Stimulated activated CD8-positive, alpha-beta memory T cell treated with anti-CD3 and anti-CD28 coated beads, Interleukin-4, amount 100 ng/mL, for 48 hours (primary cell): ENCODE measurements at regions not wholly inside any gene's neighbourhood (a gene's known extent, or its start where the extent isn't known, plus 50 kb on each side); places are given as distances from the start of the nearest gene placed in this dataset.

Source experiments
- DNase-seq: peaks from one replicate; pipeline ENCODE4 v3.0.0-alpha.2; 2020

DNA sequence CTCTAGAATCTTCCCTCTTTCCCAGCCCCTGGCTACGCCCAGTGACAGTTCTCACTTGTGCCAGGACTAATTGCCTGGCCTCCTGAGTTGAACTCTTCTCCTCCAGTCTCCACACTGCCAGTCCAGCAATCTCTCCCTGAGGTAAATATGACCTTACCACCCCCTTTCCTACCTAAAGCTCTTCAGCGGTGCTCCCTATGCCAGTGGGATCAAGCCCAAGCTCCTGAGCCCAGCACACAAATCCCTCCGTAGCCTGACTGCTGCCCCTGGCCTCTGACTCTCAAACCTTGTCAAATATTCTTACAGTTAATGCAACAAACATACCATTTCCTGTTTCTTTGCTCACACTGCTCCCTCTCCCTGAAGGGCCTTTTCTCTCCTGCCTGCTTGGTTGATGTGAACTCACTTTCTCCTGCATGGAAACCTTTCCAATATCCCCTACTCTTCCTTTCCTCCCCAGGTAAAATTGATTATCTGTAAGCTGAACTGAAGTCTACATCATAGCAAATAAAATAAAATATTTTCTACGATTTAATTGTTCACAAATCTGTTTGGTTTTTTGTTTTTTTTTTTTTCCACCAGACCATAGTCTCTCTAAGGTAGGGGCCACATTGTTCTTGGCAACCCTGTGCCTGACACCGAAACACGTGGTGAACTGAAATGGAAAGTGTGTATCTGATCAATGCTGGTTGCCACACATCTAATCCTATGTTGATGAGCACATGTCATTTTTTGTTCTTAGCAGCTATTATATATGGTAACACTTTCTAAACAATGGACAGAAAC, 147.5 kb downstream of the SLC38A6 start:
- DNase-seq, result no peak

DNA sequence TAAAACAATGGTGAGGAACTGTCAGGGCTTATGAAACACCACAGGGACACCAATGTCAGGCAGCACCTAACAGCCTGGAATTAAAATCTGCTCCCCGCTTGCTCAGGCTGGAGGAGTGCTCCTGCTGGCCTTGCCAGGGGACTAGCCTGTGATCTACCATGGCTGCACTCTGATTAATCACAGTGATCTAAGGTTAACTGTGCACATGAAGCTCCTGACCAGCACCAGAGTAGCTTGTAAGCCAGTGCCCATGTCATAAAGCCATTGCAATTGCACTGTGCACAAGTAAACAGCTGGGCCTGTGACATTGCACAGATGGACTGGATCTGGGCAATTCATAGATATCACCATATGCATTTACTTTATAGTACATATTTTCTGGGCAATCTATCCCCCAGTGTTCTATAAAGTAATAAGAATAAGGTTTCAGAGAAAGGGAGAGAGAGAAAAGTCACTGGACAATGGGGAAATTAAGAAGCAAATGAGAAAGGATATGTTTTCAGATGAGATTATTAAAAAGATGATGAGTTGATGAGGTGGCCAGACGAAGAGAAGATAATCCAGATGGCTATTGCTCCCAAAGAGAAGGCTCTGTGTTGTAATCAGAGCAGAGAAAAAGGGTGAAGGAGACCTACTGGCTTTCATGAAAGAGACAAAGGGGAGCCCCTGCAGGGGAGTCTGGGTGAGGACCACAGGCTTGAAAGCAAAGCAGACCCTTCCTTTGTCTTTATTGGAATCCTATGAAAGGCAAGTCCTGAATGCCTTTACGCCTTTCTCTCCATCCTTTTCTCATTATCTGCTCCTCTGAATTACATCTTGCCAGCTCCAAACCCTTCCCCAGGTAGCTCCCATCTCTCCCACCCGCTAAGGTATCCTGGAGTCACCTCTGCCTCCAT, 145.8 kb downstream of the SLC38A6 start:
- DNase-seq, result no peak

DNA sequence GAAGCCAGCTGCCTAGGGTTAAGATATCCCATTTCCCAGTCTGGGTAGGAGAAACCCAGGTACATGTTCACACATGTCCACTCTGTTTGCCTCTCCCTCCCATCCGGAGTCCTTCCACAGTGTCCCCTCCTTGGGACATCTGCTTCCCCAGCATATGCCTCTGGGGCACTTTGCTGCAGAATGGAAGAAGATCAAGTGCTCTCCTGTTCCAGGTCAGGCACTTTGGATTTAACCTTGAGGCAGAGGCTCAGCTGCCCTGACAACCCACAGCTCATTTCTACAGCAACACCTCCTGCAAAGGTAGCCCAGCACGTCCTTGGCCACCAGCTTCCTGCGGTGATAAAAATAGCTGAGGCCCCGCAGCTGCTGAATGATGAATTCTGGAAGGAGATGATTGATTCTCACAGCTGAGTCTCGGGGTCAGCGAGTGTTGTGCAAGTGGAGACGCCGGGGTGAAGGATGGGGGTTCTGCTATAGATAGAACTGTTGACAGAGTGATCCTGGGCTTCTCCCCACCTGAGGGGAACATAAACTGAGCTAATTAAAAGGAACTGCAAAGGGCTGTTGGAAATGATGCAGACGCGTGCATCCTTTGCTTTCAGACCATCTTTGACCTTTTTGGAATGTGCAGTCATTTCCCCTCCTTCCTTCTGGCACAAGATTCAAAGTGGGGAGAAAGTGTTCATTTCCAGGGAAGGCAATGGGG, 145.0 kb downstream of the SLC38A6 start:
- no peak for DNase-seq

DNA sequence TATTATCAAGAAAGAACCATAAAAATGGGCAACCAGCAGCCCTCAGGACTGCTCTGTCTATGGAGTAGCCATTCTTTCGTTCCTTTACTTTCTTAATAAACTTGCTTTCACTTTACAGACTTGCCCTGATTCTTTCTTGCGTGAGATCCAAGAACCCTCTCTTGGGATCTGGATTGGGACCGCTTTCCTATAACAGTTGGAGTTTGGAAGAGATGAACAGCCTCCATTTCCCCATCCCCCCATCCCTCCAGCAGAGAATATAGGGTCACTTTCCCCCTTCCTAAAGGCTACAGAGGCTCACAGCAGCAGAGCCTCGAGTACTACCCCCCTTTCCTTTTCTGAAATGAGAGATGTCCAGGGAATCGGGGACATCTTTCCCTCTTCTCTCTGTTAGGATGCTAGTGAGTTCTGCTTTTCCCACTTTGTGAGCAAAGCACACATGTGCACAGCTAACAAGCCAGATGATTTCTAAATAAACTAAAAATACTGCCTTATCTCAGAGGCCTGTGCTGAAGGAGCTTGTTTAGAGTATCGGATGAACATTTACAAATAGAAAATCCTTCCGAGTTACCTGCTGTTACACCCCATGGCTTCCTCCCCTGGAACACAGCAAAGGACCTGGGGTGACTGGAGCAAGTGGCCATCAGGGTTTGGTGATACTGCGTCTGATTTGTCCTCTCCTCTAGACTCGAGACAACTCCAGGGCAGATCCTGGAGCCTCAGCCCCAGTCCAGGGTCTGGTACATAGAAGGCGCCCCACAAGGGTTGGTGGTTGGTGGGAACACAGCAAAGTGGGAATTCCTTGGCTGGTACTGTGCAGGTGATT, 144.2 kb downstream of the SLC38A6 start:
- no peak for DNase-seq

DNA sequence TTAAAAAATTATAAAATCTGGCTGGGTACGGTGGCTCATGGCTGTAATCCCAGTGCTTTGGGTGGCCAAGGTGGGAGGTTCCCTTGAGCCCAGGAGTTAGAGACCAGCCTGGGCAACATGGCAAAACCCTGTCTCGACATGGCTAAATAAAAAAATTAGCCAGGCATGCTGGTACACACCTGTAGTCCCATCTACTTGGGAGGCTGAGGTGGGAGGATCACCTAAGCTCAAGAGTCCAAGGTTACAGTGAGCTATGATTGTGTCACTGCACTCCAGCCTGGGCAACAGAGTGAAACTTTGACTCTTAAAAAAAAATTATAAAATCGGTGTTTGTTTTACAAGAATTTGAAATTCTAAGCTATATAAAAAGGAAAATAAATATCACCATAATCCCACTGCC, 141.8 kb downstream of the SLC38A6 start:
- no peak for DNase-seq

DNA sequence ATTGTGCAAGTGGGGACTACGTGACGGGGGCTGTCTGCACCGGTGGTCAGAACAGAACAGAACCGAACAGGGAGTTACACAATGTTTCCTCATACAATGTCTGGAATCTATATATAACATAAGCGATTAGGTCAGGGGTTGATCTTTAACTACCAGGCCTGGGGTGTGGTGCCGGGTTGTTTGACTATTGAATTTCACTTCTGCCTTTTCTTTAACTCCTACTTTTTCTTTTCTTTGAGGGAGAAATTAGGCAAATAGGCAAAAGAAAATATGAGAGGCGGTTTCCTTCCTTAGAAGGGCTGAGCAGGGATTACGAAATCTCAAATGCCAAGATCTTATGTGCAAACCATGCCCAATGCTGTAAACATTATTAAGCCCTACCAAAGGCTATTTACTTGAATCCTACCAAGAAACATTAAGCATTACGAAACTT, 140.3 kb downstream of the SLC38A6 start:
- DNase-seq, result no peak

DNA sequence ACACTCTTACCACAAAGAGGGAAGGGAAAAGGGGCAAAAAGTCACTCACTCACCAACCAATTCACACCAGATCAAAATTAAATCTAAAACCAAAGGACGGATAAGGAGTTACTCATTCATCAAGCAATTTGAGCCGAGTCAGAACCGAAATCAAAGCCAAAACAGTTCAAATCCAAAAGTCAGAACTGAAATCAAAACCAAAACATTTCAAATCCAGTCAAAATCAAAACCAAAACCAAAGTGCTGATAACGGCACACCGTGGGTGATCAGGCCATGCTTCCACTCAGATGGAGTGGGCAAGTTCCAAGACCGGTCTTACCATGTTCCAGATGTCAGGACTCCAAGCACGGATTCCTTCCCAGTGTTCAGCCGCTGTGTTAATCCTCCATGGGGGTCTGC, 139.5 kb downstream of the SLC38A6 start:
- no peak for DNase-seq

DNA sequence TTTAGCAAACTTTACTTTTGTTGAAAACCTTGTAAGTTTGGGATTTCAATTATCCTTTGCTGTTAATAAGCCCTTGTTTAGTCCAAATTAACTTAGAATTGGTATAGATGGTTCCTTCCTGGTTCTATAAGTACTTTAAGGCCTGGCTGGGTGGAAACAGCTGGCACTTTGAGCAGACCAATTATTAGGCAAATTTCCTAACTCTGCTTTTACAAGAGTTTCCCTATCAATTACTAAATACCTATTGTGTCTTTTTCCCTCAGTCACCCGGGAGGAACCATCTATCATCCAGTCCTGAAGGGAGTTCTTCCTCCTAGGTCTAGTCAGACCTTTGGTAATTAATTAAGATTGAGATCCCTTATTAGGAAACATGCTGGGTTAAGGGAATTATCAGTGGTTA, 138.0 kb downstream of the SLC38A6 start:
- DNase-seq, result no peak

DNA sequence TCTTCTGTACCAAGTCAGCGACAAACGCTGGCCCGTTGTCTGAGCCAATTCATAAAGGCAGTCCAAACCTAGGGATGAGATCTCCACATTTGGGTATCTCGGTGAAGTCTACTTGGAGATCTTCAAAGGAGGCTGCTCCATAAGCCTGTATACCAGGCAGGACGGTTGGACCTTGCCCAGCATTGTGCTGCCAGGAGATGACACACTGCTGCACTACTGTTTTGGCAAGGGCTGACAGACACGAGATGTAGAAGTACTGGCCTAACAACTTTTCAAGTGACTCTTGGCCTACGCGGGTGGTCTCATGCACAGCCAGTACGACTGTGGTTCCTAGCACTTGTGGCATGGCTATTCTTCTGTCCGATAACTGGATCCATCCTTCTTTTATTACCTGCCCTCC, 135.3 kb downstream of the SLC38A6 start:
- DNase-seq, result no peak

DNA sequence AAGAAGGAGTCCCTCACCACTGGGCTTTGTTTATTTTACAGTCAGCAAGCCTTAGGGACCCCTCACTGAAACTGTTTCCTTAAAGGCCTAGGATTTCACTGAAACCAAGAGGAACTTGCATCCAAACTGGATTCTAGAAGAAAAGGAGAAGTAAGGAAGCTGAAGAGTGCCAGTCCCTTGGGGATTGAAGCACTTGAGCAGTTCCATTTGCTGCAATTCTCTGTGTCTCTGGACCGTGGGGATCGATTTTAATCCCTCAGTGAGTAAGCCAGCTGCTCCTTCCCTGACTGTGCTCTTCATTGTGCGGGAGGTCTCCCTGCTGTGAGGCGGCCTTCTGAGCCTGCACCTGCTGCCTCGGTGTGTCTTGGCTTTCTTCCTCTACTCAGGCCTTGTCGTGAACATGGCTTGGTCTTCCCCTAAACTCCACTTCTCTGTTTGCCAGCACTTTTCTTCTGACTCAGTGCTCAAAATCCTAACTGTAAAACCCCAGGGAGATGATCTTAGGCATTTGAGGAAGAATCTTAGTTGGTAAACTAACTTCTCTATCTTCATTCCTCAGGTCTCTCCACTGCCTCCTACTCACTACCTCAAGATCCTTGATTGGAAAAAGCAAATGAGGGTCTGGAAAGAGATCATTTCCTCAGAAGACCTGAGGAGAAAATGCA, 132.6 kb downstream of the SLC38A6 start:
- no peak for DNase-seq

DNA sequence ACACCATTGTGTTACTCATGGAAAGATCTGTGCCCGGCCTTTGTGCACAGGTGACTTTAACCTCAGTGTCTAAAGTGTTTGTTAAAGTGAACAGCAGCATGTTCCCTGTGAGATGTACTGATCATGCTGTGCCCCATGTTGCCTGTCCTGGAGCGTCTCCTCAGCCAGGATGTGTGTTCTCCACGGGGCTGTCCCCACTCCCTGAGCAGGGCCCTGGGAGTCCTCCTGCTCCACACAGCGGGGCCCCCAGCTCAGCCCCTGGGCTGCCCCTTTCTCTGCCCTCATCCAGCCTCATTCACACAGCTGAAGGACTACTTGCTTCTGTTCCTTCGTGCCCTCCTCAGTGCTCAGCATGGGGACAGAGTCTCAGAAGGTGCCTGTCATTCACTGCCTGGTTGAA, 131.5 kb downstream of the SLC38A6 start:
- DNase-seq, result no peak

DNA sequence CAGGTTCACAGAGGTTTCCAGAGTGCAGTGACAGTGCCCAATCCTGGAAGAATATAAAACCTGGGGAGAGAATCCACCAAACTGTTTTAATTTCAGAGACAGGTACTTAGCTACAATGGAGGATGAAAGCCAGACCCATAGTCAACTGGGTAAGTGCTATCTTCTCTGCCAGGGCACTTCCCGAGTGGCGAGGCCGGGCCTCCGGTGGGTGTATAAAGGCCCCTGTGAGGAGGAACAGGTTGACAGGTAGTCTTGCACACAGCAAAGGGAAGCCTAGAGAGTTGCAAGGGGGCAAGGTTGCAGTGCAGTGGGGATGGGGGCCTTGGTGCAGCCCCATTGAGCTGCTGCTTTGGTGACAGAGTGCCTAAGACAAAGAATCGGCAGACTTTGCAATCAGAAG, 130.7 kb downstream of the SLC38A6 start:
- no peak for DNase-seq

DNA sequence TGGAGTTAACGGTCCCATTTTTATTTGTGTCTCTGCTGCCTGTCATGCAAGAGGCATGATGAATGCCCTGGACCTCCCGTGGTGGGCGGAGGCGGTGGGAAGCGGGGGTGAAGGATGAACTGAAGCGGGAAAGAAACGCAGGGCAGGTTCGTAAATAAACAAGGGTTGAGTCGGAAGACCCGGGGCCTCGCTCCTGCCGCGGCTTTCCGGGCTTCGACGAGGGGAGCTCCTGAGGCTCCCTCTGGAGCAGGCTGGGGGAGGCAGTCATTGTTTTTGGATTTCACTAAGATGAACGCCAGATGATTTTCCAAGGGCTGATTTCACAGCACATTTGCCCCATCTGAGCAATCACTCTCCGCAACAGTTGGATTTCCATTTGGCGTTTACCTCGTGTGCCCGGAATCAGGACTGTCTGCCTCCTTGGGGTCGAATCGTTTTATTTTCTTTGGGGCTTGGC, 130.2 kb downstream of the SLC38A6 start:
- DNase-seq, result no peak

DNA sequence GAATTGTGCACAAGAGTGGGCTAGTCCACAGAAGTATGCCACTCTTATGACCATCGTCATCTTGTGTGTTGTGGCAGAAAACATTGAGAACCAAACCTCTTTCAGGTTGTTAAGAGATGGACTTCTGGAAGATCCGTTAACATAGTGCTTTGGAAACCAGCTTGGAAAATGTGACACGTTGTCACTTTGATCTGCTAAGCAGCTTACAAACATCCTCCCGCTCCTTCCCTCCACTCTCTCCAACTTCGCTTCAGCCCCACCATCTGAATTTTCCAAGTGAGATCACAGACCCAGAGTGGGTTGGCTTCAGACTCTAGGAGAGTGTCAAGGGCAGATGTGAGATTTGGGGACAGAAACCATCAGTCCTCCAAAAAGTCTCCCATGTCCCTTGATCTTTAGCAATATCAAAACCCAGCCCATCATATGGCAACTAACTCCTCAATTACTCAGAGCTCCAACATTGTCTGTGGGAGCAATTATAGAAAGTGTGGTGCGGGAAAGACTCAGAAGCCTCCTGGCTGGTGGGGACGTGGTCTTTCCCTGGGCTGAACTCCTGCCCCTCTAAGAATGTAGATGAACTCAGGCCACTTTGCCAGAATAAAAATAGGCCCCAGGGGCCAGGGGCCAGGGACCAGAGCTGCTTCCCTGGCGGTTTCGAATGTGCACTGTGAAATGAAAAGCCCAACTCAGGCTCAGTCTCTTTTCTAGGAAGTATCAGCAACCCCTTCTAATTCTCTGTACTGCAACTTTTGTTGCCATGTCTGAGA, 129.5 kb downstream of the SLC38A6 start:
- DNase-seq, result no peak

DNA sequence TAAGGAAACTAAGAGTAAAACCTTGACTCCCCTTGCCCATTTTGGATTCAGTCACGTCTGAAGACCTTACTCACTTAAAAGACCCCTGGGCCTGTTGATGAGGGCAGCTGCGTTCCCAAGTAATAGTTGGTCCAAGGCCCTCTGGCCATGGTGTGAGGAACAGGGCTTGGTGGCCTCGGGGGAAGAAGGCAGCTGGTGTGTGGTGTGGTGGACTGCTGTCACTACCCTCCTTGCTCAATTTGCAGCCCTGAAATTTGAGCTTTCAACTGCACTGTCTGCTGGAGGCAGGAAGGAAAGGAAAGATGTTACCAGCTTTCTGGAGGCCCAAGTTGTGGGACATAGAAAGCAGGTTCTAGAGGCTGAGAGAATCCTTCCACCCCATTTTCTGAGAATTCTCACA, 128.2 kb downstream of the SLC38A6 start:
- no peak for DNase-seq

DNA sequence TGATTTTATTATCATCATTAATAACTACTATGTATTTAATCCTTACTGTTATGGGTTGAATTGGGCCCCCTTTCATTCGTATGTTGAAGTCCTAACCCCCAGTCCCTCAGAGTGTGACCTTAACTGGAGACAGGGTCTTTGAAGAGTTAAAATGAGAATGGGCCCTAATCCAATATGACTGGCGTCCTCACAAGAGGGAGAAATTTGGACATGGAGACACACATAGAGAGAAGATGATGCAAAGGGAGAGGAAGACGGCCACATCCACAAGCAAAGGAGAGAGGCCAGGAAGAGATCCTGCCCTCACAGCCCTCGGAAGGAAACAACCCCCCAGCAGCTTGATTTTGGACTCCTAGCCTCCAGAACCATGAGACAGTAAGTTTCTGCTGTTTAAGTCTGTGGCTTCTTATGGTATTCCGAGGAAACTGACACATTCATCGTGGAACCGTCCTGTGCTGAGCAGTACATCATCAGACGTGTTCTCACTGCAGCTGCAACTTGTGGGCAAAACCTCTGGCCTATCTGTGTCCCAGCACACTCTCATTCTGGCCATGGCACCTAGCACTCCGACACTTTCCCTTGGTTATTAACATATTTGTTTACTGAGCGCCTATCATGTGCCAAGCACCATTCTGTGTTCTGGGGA, 127.6 kb downstream of the SLC38A6 start:
- no peak for DNase-seq

DNA sequence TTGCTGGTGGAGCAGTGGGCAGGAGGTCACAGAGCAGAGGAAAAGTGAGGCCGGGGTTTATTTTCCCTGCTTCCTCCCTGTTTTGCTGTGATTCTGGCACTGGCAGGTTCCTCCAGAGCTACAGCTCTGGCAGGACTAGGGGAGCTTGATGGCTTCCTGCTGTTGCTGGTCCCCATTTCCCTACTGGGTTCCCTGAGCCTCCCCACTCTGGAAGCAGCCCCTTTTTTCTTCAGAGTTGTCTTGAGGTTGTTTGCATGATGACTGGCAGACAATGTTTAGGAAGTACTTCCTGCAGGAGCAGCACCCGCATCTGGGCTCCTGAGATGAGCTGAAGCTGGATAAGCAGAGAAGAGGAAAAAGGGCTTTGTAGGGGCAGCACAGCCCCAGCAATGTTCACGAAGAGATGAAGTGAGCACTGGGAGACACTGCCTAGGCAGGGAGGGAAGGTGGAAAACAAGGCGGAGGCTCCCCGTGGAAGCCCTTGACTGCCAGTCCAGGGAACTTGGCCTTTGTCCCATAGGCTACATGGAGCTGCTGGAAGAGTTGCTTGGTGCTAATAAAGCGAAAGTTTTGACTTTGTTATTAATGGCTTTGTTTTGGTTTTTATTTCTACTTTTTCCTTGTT, 126.9 kb downstream of the SLC38A6 start:
- DNase-seq, result no peak

DNA sequence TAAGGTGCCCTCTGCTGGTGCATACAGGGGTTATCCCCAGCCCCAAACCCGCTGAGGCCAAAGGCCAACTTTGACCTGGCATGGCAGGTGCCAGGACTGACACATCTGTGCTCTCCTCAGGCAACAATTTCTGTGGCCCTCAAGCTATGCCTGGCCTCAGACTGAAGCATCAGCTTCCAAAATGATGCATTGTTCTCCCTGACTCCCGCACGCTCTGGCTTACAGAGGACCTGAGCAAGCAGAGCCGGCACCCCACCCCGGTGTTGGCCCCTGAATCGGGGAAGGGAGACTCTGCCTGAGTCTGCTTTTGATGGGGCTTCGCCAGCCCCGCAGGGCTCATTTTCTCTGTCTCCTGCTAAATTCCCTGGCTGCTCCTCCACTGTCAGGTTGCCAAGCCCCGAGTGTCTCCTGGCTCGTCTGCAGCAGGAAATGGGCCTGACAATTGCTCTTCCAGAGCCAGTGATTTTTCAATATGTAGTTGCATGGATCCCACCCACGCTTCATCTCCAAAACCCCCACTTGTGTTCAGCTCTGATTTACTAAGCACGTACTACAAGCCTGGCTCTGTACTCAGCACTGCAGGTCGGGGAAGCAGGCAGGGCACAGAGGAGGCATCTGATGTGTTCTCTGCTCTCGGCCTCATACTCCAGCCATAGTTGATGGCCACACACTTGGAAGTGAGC, 126.1 kb downstream of the SLC38A6 start:
- DNase-seq, result no peak

DNA sequence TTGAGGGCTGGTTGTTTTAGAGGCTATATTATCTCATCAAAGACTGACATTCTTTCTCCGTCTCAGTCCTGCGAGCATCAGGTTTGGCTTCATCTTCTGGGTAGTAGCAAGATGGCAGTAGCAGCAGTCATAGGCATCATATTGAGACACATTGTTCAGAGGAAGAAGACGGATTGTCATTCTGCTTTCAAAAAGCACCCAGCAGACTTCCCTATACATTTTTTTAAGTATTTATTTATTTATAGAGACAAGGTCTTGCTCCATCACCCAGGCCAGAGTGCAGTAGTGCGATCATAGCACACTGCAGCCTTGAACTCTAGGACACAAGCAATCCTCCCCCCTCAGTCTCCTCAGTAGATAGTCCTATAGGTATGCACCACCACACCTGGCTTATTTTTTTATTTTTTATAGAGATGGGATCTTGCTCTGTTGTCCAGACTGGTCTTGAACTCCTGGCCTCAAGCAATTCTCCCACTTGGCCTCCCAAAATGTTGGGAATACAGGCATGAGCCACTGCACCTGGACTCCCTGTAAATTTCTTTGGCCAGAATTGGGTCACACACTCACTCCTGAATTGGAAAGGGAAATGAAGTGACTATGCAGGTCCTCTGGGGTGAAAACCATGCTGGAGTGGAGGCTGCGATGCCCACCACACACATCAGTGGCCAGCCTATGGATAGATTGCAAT, 125.4 kb downstream of the SLC38A6 start:
- no peak for DNase-seq
